ENCODE measurements at regions not wholly inside any gene's neighbourhood (a gene's known extent, or its start where the extent isn't known, plus 50 kb on each side); places are given as distances from the start of the nearest gene placed in this dataset.

DNA sequence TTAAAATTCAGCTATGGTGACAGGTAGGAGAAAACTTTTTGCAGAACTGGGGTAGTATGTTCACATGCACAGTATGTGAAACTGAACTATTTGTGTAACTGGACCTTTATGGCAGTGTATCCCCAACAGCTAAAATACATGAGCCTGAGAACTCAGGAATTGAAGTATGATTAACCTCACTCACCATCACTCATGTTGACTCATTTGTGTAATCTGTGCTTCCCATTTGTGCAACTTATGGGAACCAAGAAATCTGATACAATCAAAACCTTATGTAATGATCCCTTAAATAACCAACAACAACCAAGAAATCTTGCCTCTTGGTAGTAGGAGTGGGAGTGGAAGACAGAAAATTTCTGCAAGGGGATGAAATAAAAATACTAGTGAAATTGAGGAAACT is 674.9 kb downstream of the HDGFL1 start:
- H3K4me3 ChIP-seq (ENCODE audit: low read depth, low read length) = no peak overlapping the region
- no peak for TF ChIP-seq CTCF (IDR thresholded peaks at IDR 0.05; ENCODE audit: low read depth, low read length)
- H3K27me3 ChIP-seq (ENCODE audit: insufficient read depth, low read depth, severe bottlenecking) = no peaks in the 10 kb centered on the region
- H3K36me3 ChIP-seq = no peaks in the 10 kb centered on the region
- no peak for DNase-seq
- H3K27ac ChIP-seq = no peak overlapping the region
- H3K9me3 ChIP-seq (ENCODE audit: severe bottlenecking) = no peaks in the 10 kb centered on the region

DNA sequence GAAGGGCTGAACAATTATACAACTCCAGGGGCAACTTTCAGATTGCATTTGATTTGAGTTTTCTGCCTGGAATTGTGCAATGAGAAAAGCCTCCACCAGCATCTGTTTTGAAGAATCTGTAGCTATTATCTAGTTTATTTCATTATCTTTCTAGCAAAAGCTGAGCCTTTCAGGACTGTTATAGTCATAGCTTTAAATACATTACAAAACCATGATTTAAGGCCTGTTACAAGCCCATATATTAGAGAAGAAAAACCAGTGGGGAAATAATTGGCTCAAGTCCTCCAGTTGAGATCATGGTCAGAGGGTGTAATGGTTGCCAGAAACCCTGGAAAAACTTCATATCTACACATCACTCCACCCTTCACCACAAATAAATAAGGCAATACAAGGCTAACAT is 676.2 kb downstream of the HDGFL1 start:
- Histone ChIP-seq H3K36me3 (no peaks in the 10 kb centered on the region), H3K9me3 (ENCODE audit: severe bottlenecking) (no peaks in the 10 kb centered on the region), H3K4me3 (ENCODE audit: low read depth, low read length) (no peak overlapping the region), H3K27ac (no peak overlapping the region), H3K27me3 (ENCODE audit: insufficient read depth, low read depth, severe bottlenecking) (no peaks in the 10 kb centered on the region)
- no peak for TF ChIP-seq CTCF (IDR thresholded peaks at IDR 0.05; ENCODE audit: low read depth, low read length)
- no peak for DNase-seq

- no peak overlapping the region for H3K4me3 ChIP-seq (ENCODE audit: low read depth, low read length)
- H3K36me3 ChIP-seq = no peaks in the 10 kb centered on the region
- H3K9me3 ChIP-seq (ENCODE audit: severe bottlenecking) = no peaks in the 10 kb centered on the region
- TF ChIP-seq CTCF (IDR thresholded peaks at IDR 0.05; ENCODE audit: low read depth, low read length) = no peak
- H3K27ac ChIP-seq = no peak overlapping the region
- H3K27me3 ChIP-seq (ENCODE audit: insufficient read depth, low read depth, severe bottlenecking) = no peaks in the 10 kb centered on the region
- DNase-seq = no peak
Measured at GRCh38 chr6:23246896-23247295, 677.5 kb downstream of the HDGFL1 start.

DNA sequence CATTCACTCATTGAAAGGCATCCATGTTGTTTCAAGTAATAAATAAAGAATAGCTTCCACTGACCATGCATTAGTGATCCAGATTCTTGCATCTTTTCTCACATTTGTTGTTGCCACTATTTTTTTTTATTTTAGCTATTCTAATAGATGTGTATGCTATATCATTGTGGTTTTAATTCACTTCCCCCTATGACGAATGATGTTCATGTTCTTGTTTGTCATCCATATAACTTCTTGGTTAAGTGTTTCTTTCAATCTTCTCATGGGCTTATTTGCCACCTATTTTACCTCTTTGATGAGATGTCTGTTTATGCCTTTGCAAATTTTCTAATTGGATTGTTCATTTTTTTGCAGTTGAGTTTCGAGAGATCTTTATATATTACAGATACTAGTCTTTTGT is 681.2 kb downstream of the HDGFL1 start:
- Histone ChIP-seq H3K9me3 (ENCODE audit: severe bottlenecking) (peaks cover 5% of the 10 kb centered on the region), H3K4me3 (ENCODE audit: low read depth, low read length) (no peak overlapping the region), H3K36me3 (no peaks in the 10 kb centered on the region), H3K27me3 (ENCODE audit: insufficient read depth, low read depth, severe bottlenecking) (no peaks in the 10 kb centered on the region), H3K27ac (no peak overlapping the region)
- no peak for DNase-seq
- TF ChIP-seq CTCF (IDR thresholded peaks at IDR 0.05; ENCODE audit: low read depth, low read length) = no peak

DNA sequence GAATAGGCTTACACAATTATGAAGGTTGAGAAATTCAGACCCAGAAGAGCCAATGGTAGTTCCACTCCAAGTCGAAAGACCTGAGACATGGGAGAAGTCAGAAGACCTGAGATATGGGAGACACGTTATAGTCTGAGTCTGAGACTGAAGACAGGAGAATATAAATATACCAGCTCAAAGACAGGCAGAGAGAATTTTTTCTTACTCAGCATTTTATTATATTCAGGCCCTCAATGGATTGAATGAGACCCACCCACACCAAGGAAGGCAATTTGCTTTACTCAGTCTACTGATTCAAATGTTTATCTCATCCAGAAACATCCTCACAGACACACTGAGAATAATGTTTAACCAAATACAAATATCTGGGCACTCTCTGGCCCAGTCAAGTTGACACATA is 693.5 kb downstream of the HDGFL1 start:
- peaks cover 14% of the 10 kb centered on the region for H3K9me3 ChIP-seq (ENCODE audit: severe bottlenecking)
- no peaks in the 10 kb centered on the region for H3K36me3 ChIP-seq
- DNase-seq = no peak
- no peak overlapping the region for H3K27ac ChIP-seq
- H3K4me3 ChIP-seq (ENCODE audit: low read depth, low read length) = no peak overlapping the region
- no peak for TF ChIP-seq CTCF (IDR thresholded peaks at IDR 0.05; ENCODE audit: low read depth, low read length)
- H3K27me3 ChIP-seq (ENCODE audit: insufficient read depth, low read depth, severe bottlenecking) = no peaks in the 10 kb centered on the region

- DNase-seq = no peak
- Histone ChIP-seq H3K9me3 (ENCODE audit: severe bottlenecking) (peaks cover 4% of the 10 kb centered on the region), H3K36me3 (no peaks in the 10 kb centered on the region), H3K27ac (no peak overlapping the region), H3K27me3 (ENCODE audit: insufficient read depth, low read depth, severe bottlenecking) (no peaks in the 10 kb centered on the region), H3K4me3 (ENCODE audit: low read depth, low read length) (no peak overlapping the region)
- TF ChIP-seq CTCF (IDR thresholded peaks at IDR 0.05; ENCODE audit: low read depth, low read length) = no peak
Measured at GRCh38 chr6:23265270-23265669, 695.9 kb downstream of the HDGFL1 start.
